ENCODE measurements at regions not wholly inside any gene's neighbourhood (a gene's known extent, or its start where the extent isn't known, plus 50 kb on each side); places are given as distances from the start of the nearest gene placed in this dataset.

- no peak for DNase-seq (ENCODE audit: low read depth in 2 of 2)
Observed at GRCh38 chr15:100810831-100811230, 68.8 kb upstream of the ALDH1A3 start.

GRCh38 chr15:100812802-100813201 is 66.8 kb upstream of the ALDH1A3 start:
- DNase-seq (ENCODE audit: low read depth in 2 of 2) = no peak

DNA sequence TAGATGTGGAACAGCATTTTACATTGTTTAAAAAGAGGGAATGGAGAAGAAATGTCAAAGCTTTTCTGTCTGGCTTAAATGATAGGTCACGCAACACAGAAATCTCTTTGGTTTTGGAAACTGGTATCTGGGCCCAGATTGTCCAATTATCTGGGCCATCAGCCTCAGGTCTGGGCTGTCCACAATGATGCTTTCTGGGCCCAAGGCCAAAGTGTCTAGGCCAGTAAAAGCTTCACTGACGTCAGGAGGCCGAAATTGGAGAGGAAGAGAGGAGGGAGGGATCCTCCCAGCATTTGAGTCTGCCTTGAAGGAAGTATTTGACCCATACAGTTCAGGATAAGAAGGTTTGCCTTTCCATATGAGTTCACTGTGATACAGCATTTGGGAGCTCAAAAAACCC is 60.7 kb upstream of the ALDH1A3 start:
- peak in 1 of 2 experiments; percentile 7 for DNase-seq (ENCODE audit: low read depth in 2 of 2)

GRCh38 chr15:100820528-100820927 is 59.1 kb upstream of the ALDH1A3 start:
- no peak for DNase-seq (ENCODE audit: low read depth in 2 of 2)

- DNase-seq (ENCODE audit: low read depth in 2 of 2) = no peak
Observed at GRCh38 chr15:100821327-100821726, 58.3 kb upstream of the ALDH1A3 start.

DNA sequence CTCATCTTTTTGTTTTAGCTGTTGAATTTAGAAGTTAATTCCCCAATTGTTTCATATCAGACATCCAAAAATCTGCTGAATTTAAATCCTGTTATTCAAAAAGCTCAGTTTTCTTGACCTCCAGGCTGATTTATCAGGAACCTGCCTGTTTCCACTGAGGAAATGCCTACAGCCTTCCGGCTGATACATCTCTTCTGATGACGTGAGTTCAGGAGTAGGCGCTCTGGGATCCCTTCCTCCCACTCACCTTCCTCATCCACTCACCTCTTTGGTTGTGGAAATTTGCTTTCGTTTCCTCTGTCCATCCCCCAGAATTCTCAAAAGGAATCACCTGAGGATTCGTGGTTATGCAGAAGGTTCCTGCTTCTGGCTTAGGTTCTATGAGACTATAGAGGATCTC is 55.4 kb upstream of the ALDH1A3 start:
- DNase-seq (ENCODE audit: low read depth in 2 of 2) = no peak

GRCh38 chr15:100829457-100829856 is 50.2 kb upstream of the ALDH1A3 start:
- DNase-seq (ENCODE audit: low read depth in 2 of 2) = no peak
